GM08714 (cell line): ENCODE measurements at regions not wholly inside any gene's neighbourhood (a gene's known extent, or its start where the extent isn't known, plus 50 kb on each side); places are given as distances from the start of the nearest gene placed in this dataset.

ENCODE experiments used
- H3K4me3 ChIP-seq: fragments of 200-500 bp; sonication (Bioruptor generic); 2 replicates; pipeline ENCODE4 v1.5.1; 2014; ENCODE audit warnings: mild to moderate bottlenecking, low read length, inconsistent platforms
- ZNF274 ChIP-seq: IDR thresholded peaks from 2 replicates; pipeline ENCODE4 v1.6.1; 2012; ENCODE audit warnings: mild to moderate bottlenecking, low read depth, low read length

DNA sequence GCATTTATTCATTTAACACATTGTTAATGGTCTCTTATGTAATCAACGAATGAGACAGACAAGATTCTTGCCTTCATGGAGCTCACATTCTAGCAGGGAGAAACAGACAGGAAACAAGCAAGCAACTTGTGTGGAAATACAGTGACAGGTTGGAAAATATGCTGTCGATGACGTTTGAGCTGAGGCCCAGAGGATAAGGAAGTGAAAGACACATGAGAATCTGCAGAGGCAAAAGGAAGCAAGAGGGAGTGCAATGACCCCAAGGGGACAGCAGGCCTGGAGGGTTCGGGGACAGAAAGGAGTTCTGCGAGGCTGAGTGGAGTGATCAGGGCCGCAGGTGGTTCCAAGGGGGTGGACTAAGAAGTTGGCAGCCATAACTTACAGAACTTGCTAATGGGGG lies 60.6 kb upstream of the AKT3 start:
- H3K4me3 ChIP-seq = no peak overlapping the region
- TF ChIP-seq ZNF274 = no peak

DNA sequence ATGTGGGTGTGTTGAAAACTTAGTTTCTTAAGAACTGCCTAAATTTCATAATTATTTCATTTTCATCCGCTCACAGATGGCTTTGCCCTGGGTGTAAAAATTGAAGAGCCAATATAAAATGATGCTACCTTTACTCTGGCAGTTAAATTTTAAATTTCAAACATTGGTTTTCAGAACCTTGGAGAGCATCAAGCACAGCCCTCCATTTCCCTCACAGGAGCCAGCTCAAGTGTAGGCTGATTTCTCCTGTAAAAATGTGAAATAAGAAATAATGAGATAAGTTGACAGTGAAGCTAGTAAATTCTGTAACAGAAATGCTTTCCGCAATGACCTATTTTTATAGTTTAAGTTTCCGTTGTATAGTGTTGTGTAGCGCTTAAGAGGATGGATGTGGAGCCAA lies 53.9 kb upstream of the AKT3 start:
- H3K4me3 ChIP-seq = no peak overlapping the region
- TF ChIP-seq ZNF274 = no peak

DNA sequence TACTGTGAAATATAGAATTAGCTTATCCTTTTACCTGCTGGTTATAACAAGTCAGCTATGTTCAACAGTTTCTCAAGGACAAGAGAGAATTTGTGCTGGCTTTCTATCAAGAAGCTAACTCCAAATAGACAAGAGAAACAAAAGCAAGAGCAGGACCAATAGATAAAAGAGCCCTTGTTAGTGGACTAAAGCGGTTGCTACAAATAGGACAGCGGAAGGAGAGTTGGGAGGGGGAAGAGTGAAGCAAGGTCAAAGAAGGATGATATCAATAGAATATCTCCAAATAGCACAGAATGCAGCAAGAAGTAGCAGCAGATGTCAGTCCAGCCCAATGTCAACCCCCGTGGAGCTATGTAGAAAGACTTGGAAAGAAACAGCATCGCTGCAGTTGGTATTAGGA lies 53.0 kb upstream of the AKT3 start:
- H3K4me3 ChIP-seq = no peak overlapping the region
- no peak for TF ChIP-seq ZNF274

DNA sequence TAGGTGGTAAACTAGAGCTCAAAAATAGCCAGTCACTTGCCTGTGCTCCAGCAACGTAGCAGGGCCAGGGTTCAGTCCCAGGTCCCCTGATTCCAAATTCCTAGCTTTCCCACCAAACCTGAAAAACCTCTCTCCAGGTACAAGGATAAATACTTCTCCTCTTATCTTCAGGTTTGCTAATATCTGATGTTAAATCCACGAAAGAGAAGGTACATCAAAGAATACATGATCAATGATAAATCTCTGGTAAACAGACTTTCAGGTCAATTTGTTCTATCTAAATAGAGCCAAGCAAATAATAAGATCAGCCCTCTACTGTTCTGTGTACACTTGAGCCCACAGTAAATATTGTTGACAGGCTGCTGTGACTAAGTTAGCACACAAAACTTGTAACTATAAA lies 52.1 kb upstream of the AKT3 start:
- no peak for TF ChIP-seq ZNF274
- no peak overlapping the region for H3K4me3 ChIP-seq
